ENCODE measurements at regions not wholly inside any gene's neighbourhood (a gene's known extent, or its start where the extent isn't known, plus 50 kb on each side); places are given as distances from the start of the nearest gene placed in this dataset.

- H3K4me3 ChIP-seq (ENCODE audit: low read depth, low read length), result no peak overlapping the region
- no peak for TF ChIP-seq CTCF (IDR thresholded peaks at IDR 0.05; ENCODE audit: control insufficient read depth, extremely low read depth, insufficient read depth)
- no peak for DNase-seq (ENCODE audit: low read depth)
Measured at GRCh38 chr21:32834916-32835235, 63.3 kb upstream of the PAXBP1 start.

GRCh38 chr21:32842146-32842545, 70.6 kb upstream of the PAXBP1 start:
- H3K4me3 ChIP-seq (ENCODE audit: low read depth, low read length), result no peak overlapping the region
- TF ChIP-seq CTCF (IDR thresholded peaks at IDR 0.05; ENCODE audit: control insufficient read depth, extremely low read depth, insufficient read depth), result no peak
- no peak for DNase-seq (ENCODE audit: low read depth)

GRCh38 chr21:32843561-32843960, 72.0 kb upstream of the PAXBP1 start:
- no peak for TF ChIP-seq CTCF (IDR thresholded peaks at IDR 0.05; ENCODE audit: control insufficient read depth, extremely low read depth, insufficient read depth)
- H3K4me3 ChIP-seq (ENCODE audit: low read depth, low read length), result no peak overlapping the region
- no peak for DNase-seq (ENCODE audit: low read depth)

GRCh38 chr21:32844076-32844475, 72.5 kb upstream of the PAXBP1 start:
- no peak for TF ChIP-seq CTCF (IDR thresholded peaks at IDR 0.05; ENCODE audit: control insufficient read depth, extremely low read depth, insufficient read depth)
- no peak overlapping the region for H3K4me3 ChIP-seq (ENCODE audit: low read depth, low read length)
- no peak for DNase-seq (ENCODE audit: low read depth)

GRCh38 chr21:32844653-32845436, 73.3 kb upstream of the PAXBP1 start:
- no peak for DNase-seq (ENCODE audit: low read depth)
- no peak overlapping the region for H3K4me3 ChIP-seq (ENCODE audit: low read depth, low read length)
- 0 out of 2 replicates have a peak, but pooled peaks have one; percentile 7 for TF ChIP-seq CTCF (IDR thresholded peaks at IDR 0.05; ENCODE audit: control insufficient read depth, extremely low read depth, insufficient read depth)

- no peak for TF ChIP-seq CTCF (IDR thresholded peaks at IDR 0.05; ENCODE audit: control insufficient read depth, extremely low read depth, insufficient read depth)
- H3K4me3 ChIP-seq (ENCODE audit: low read depth, low read length), result no peak overlapping the region
- no peak for DNase-seq (ENCODE audit: low read depth)
Measured at GRCh38 chr21:32858628-32859027, 87.1 kb upstream of the PAXBP1 start.

GRCh38 chr21:32860399-32860798, 88.8 kb upstream of the PAXBP1 start:
- no peak for TF ChIP-seq CTCF (IDR thresholded peaks at IDR 0.05; ENCODE audit: control insufficient read depth, extremely low read depth, insufficient read depth)

More at GRCh38 chr21:32860399-32860798, 88.8 kb upstream of the PAXBP1 start:
- H3K4me3 ChIP-seq (ENCODE audit: low read depth, low read length), result no peak overlapping the region
- DNase-seq (ENCODE audit: low read depth), result no peak
